ENCODE measurements at regions not wholly inside any gene's neighbourhood (a gene's known extent, or its start where the extent isn't known, plus 50 kb on each side); places are given as distances from the start of the nearest gene placed in this dataset.

DNA sequence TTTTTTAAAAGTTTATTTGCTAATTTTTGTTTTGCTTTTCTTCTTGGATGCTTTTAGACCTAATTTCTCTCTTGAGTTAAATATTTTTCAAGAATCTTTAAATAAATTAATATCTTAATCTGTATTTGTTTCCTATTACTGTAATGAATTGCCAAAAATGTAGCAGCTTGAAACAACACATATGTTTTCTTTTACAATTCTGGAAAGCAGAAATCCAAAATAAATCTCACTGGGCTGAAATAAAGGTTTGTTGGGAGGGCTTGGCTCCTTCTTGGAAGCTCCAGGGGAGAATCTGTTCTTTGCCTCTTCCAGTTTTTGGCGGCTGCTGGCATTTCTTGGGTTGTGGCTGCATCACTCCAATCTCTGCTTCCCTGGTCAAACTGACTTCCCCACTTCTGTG, 658.1 kb upstream of the ARRDC3 start:
- TF ChIP-seq, protein P1, sequence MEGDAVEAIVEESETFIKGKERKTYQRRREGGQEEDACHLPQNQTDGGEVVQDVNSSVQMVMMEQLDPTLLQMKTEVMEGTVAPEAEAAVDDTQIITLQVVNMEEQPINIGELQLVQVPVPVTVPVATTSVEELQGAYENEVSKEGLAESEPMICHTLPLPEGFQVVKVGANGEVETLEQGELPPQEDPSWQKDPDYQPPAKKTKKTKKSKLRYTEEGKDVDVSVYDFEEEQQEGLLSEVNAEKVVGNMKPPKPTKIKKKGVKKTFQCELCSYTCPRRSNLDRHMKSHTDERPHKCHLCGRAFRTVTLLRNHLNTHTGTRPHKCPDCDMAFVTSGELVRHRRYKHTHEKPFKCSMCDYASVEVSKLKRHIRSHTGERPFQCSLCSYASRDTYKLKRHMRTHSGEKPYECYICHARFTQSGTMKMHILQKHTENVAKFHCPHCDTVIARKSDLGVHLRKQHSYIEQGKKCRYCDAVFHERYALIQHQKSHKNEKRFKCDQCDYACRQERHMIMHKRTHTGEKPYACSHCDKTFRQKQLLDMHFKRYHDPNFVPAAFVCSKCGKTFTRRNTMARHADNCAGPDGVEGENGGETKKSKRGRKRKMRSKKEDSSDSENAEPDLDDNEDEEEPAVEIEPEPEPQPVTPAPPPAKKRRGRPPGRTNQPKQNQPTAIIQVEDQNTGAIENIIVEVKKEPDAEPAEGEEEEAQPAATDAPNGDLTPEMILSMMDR (IDR thresholded peaks at IDR 0.05; ENCODE audit: insufficient read depth, low read length), result no peak
- no peak for TF ChIP-seq POLR2AphosphoS5 (IDR thresholded peaks at IDR 0.05; ENCODE audit: low read depth)
- TF ChIP-seq, protein P2, sequence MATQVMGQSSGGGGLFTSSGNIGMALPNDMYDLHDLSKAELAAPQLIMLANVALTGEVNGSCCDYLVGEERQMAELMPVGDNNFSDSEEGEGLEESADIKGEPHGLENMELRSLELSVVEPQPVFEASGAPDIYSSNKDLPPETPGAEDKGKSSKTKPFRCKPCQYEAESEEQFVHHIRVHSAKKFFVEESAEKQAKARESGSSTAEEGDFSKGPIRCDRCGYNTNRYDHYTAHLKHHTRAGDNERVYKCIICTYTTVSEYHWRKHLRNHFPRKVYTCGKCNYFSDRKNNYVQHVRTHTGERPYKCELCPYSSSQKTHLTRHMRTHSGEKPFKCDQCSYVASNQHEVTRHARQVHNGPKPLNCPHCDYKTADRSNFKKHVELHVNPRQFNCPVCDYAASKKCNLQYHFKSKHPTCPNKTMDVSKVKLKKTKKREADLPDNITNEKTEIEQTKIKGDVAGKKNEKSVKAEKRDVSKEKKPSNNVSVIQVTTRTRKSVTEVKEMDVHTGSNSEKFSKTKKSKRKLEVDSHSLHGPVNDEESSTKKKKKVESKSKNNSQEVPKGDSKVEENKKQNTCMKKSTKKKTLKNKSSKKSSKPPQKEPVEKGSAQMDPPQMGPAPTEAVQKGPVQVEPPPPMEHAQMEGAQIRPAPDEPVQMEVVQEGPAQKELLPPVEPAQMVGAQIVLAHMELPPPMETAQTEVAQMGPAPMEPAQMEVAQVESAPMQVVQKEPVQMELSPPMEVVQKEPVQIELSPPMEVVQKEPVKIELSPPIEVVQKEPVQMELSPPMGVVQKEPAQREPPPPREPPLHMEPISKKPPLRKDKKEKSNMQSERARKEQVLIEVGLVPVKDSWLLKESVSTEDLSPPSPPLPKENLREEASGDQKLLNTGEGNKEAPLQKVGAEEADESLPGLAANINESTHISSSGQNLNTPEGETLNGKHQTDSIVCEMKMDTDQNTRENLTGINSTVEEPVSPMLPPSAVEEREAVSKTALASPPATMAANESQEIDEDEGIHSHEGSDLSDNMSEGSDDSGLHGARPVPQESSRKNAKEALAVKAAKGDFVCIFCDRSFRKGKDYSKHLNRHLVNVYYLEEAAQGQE (IDR thresholded peaks at IDR 0.05; ENCODE audit: insufficient replicate concordance, low read depth), result no peak

Data from HL-60 (cell line).